ENCODE measurements at regions not wholly inside any gene's neighbourhood (a gene's known extent, or its start where the extent isn't known, plus 50 kb on each side); places are given as distances from the start of the nearest gene placed in this dataset.

GRCh38 chr3:14335774-14336748, 66.3 kb upstream of the SLC6A6 start:
- TF ChIP-seq POLR2A (IDR thresholded peaks at IDR 0.05; ENCODE audit: low read depth, low read length) (no peak), POLR2AphosphoS5 (IDR thresholded peaks at IDR 0.05; ENCODE audit: low read depth, low read length) (no peak)
